Uterus (tissue), 3 donors: ENCODE measurements at regions not wholly inside any gene's neighbourhood (a gene's known extent, or its start where the extent isn't known, plus 50 kb on each side); places are given as distances from the start of the nearest gene placed in this dataset.
"Not testable (repeated sequence)": the region's sequence is repeated elsewhere in the genome, so short reads cannot be mapped to it uniquely, and the experiment has no call there.

Experiments
- DNase-seq, 2 donors: peaks; one replicate each; pipeline ENCODE4 v3.0.0-alpha.2; 2019 to 2020
- H3K27ac ChIP-seq, 2 donors: fragments of 200-600 bp; sonication (generic); 1 replicate in 1 of 2; 2 replicates in 1 of 2; pipeline ENCODE4 v1.5.1; 2016 to 2018
- H3K27me3 ChIP-seq, 2 donors: fragments of 200-600 bp; sonication (generic); one replicate each; pipeline ENCODE4 v1.5.1; 2018 to 2019; ENCODE audit warnings: control low read depth in 1 of 2
- H3K36me3 ChIP-seq, 2 donors: fragments of 200-600 bp; sonication (generic); one replicate each; pipeline ENCODE4 v1.5.1; 2019; ENCODE audit warnings: control low read depth in 1 of 2
- H3K4me1 ChIP-seq, 2 donors: fragments of 200-600 bp; sonication (generic); one replicate each; pipeline ENCODE4 v1.5.1; 2018 to 2019; ENCODE audit warnings: control low read depth in 1 of 2
- H3K4me3 ChIP-seq, 2 donors: fragments of 200-600 bp; sonication (generic); 1 replicate in 1 of 2; 2 replicates in 1 of 2; pipeline ENCODE4 v1.5.1; 2018 to 2019; ENCODE audit warnings: mild to moderate bottlenecking in 1 of 2
- H3K9me3 ChIP-seq, 2 donors: fragments of 200-600 bp; sonication (generic); one replicate each; pipeline ENCODE4 v1.5.1; 2019; ENCODE audit warnings: control low read depth in 1 of 2
- CTCF ChIP-seq, 4 experiments: fragments of 200-600 bp in 2 of 4; fragments of 450-650 bp in 2 of 4; sonication (generic) in 2 of 4; IDR thresholded peaks; one replicate each; pipeline ENCODE4 v1.5.1; 2016 to 2019; ENCODE audit warnings: antibody characterized with exemption in 4 of 4, mild to moderate bottlenecking in 2 of 4, moderate library complexity in 1 of 4
- POLR2A ChIP-seq, 2 donors: fragments of 450-650 bp; IDR thresholded peaks; one replicate each; pipeline ENCODE4 v1.6.1; 2016; ENCODE audit warnings: antibody characterized with exemption in 2 of 2, mild to moderate bottlenecking in 1 of 2, moderate library complexity in 1 of 2
- intact Hi-C: fragments of 100-400 bp; cut with DNase I; formaldehyde crosslinking; loops from one replicate; pipeline ENCODE4 v1.15.1; 2023; ENCODE audit warnings: low total_unique reads
- donor health status: DM: yes; HTN: yes; CAD: no.

GRCh38 chr11:23789200-23789853 is 707.5 kb upstream of the LUZP2 start:
- H3K9me3 ChIP-seq = no peaks in the 10 kb centered on the region
- H3K4me3 ChIP-seq = no peak overlapping the region
- no peak overlapping the region for H3K27ac ChIP-seq
- H3K27me3 ChIP-seq = no peaks in the 10 kb centered on the region
- no peaks in the 10 kb centered on the region for H3K4me1 ChIP-seq
- no peak for DNase-seq
- intact Hi-C loops = no loop called here
- H3K36me3 ChIP-seq = no peaks in the 10 kb centered on the region
- TF ChIP-seq CTCF (IDR thresholded peaks at IDR 0.05) = no peak
- no peak for TF ChIP-seq POLR2A (IDR thresholded peaks at IDR 0.05)

DNA sequence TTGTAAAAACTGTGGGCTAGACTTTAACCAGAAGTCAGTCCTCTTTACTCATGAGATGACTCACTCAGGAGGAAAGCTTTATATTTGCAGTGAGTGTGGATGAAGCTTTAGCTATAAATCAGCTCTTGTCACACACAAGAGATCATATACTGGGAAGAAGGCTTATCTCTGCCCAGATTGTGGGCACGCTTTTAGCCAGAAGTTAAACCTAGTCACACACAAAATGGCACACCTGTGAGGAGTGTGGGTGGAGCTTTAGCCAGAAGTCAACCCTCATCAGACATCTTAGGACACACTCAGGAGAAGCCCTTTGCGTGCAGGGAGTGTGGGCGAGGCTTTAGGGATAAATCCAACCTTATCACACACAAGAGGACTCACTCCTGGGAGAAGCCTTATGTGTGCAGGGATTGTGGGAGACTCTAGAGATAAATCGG is 706.9 kb upstream of the LUZP2 start:
- no peak overlapping the region for H3K4me3 ChIP-seq
- H3K4me1 ChIP-seq = no peaks in the 10 kb centered on the region
- DNase-seq = no peak
- no peaks in the 10 kb centered on the region for H3K9me3 ChIP-seq
- TF ChIP-seq POLR2A (IDR thresholded peaks at IDR 0.05) (no peak), CTCF (IDR thresholded peaks at IDR 0.05) (no peak)
- intact Hi-C loops = no loop called here
- H3K27ac ChIP-seq = no peak overlapping the region
- H3K36me3 ChIP-seq = no peaks in the 10 kb centered on the region
- no peaks in the 10 kb centered on the region for H3K27me3 ChIP-seq

DNA sequence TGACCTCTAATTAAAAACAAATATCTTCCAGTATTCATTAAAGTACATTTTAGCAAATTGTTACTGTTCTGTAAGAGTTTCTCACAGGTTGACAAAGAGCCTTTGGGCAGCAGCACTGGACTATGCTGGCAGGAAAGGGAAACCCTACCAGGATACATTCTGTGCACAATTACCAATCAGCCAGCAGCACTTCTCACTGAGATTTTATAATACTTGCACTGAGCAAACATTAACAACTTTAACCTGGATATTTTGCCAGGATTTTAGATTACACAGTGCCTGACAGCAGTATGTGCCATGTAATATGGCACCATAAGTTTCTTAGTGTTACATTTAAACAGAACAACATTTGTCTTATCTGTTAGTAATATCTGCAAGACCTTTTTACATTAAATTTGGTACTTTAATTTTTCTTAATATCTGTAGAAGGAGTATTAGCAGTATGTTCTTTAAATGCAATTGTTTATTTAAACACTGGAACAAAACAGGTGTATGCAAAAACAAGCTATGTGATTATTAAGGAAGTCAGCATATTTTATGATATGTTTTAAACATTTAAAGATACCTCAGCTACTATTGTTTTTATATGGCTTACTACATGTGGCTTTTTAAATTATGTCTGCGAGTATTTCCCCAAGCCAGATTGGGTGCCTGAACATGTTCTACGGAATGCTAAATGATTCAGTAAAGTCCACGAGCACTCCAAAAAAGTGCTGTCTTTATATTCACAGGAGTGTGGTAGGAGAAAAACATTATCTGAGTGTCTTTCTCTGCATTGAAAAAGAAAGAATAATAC is 699.0 kb upstream of the LUZP2 start:
- Histone ChIP-seq H3K36me3 (no peaks in the 10 kb centered on the region), H3K4me3 (no peak overlapping the region), H3K27me3 (no peaks in the 10 kb centered on the region), H3K4me1 (no peaks in the 10 kb centered on the region), H3K27ac (no peak overlapping the region), H3K9me3 (no peaks in the 10 kb centered on the region)
- no peak for DNase-seq
- TF ChIP-seq CTCF (IDR thresholded peaks at IDR 0.05) (no peak), POLR2A (IDR thresholded peaks at IDR 0.05) (no peak)
- intact Hi-C loops = no loop called here

DNA sequence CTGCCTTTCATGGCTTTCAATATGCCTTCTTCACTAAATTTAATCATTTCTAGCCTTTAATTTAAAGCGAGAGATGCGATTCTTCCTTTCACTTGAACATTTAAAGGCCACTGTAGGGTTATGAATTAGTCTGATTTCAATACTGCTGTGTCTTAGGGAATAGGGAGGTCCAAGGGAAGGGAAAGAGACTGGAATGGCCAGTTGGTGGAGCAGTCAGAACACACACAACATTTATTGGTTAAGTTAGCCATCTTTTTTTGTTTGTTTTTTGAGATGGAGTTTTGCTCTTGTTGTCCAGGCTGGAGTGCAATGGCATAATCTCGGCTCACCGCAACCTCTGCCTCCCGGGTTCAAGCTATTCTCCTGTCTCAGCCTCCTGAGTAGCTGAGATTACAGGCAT is 662.5 kb upstream of the LUZP2 start:
- H3K4me1 ChIP-seq, H3K27ac ChIP-seq, intact Hi-C loops, H3K4me3 ChIP-seq, H3K27me3 ChIP-seq, H3K9me3 ChIP-seq, H3K36me3 ChIP-seq, DNase-seq: not testable (repeated sequence)

GRCh38 chr11:23836981-23837380 is 659.9 kb upstream of the LUZP2 start:
- Histone ChIP-seq H3K9me3 (no peaks in the 10 kb centered on the region), H3K27me3 (no peaks in the 10 kb centered on the region), H3K4me3 (no peak overlapping the region), H3K36me3 (no peaks in the 10 kb centered on the region), H3K27ac (no peak overlapping the region), H3K4me1 (no peaks in the 10 kb centered on the region)
- no peak for DNase-seq
- TF ChIP-seq POLR2A (IDR thresholded peaks at IDR 0.05) (no peak), CTCF (IDR thresholded peaks at IDR 0.05) (no peak)
- intact Hi-C loops = no loop called here
